ENCODE measurements at regions not wholly inside any gene's neighbourhood (a gene's known extent, or its start where the extent isn't known, plus 50 kb on each side); places are given as distances from the start of the nearest gene placed in this dataset.

DNA sequence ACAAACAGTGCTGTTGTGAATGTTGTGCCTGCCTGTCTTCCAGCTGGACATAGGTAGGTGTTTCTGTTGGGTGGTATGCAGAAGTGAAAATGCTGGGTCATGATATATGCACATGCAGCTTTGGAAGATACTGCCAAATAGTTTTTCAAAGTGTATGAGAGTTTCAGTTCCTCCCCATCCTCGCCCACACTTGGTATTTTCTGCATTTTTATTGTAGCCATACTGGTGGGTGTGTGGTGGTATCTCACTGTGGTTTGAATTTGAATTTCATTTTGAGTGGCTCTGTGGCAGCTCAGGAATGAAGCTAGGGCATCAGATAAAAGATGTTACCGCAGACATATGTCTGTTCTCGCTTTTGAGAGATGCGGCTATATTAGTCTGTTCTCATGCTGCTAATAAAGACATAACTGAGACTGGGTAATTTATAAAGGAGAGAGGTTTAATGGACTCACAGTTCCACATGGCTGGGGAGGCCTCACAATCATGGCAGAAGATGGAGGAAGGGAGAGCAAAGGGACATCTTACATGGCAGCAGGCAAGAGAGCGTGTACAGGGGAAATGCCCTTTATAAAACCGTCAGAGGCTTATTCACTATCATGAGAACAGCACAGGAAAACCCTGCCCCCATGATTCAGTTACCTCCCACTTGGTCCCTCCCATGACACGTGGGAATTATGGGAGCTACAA is 183.1 kb downstream of the CAND1 start:
- in situ Hi-C loops (cut with MboI; ENCODE audit: low sequenced_read_pairs): no loop called here

- in situ Hi-C loops (cut with MboI; ENCODE audit: low sequenced_read_pairs): no loop called here
These were observed 184.0 kb downstream of the CAND1 start for GRCh38 chr12:67453191-67453590.

DNA sequence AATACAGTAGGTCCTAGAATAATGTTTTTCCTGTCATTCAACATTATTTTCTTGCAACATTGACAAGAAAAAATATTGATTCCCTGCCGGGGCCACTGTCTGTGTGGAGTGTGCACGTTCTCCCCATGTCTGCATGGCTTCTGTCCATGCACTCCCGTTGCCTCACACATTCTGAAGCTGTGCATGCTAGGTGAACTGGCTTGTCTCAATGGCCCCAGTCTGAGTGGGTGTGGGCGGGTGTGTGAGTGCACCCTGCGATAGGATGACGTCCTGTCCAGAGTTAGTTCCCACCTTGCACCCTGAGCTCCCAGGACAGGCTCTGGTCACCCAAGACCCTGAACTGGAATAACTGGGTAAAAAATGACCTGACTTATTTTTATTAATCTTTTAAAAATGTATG is 186.1 kb downstream of the CAND1 start:
- in situ Hi-C loops (cut with MboI; ENCODE audit: low sequenced_read_pairs): no loop called here

DNA sequence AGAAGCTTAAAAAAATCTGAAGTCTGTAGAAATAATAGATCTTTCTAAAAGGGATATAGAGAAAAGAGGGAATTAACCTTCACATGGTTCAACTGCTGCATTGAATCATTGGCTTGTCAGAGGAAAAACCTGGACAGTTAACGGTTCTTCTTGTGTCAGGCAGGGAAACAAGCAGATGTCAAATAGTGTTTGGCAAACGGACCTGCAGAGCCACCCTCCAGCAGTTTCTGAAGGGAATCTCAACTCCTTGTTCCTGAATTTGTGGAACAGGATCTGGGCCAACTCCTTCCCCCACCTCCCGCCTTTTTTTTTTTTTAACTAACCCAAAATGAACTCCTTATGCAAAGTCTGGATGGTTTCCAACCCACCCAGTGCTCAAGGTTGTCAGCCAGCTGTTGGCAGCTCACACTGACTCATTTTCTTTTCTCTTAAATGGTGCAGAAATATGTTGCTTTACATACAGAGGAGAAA is 187.3 kb downstream of the CAND1 start:
- in situ Hi-C loops (cut with MboI; ENCODE audit: low sequenced_read_pairs): no loop called here

- in situ Hi-C loops (cut with MboI; ENCODE audit: low sequenced_read_pairs): no loop called here
These were observed 188.0 kb downstream of the CAND1 start for GRCh38 chr12:67457136-67457535.

- in situ Hi-C loops (cut with MboI; ENCODE audit: low sequenced_read_pairs): no loop called here
These were observed 188.9 kb downstream of the CAND1 start for GRCh38 chr12:67457778-67458665.

- in situ Hi-C loops (cut with MboI; ENCODE audit: low sequenced_read_pairs): no loop called here
These were observed 189.4 kb upstream of the DYRK2 start for GRCh38 chr12:67459173-67459572.

GRCh38 chr12:67459578-67459977 is 189.0 kb upstream of the DYRK2 start:
- in situ Hi-C loops (cut with MboI; ENCODE audit: low sequenced_read_pairs): no loop called here

DNA sequence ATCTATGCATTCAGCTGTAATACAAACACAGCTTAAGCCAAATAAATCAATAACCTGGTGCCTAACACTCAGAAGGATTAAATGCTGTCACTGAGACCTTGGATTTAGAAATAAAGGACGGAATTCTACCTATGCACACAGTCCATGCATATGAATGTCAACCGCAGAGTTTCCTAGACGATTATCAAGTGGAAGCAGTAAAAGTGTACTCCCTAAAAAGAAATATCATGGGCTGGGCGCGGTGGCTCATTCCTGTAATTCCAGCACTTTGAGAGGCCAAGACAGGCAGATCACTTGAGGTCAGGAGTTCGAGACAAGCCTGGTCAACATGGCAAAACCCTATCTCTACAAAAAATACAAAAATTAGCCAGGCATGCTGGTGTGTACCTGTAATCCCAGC is 188.2 kb upstream of the DYRK2 start:
- in situ Hi-C loops (cut with MboI; ENCODE audit: low sequenced_read_pairs): no loop called here

- in situ Hi-C loops (cut with MboI; ENCODE audit: low sequenced_read_pairs): no loop called here
These were observed 179.8 kb upstream of the DYRK2 start for GRCh38 chr12:67468549-67469245.

DNA sequence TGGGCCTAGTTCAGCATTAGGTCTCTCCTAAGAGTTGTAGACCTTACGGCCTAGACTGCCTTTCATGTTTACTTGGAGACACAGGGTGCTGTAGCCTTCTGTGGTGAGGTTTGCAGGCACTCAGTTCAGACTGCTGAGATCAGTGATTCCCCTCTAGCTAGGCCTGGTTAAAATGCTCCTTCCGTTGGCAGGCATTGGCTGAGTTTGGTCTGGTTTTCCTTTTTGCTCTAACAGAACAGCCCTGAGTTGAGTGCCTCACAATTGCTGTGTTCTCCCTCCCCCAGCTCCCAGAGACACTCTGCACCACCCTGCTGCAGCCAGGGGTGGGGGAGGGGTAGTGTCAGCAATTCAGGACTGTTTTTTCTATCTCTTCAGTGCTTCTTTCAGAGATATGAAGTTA is 178.9 kb upstream of the DYRK2 start:
- in situ Hi-C loops (cut with MboI; ENCODE audit: low sequenced_read_pairs): no loop called here

GRCh38 chr12:67471810-67472209 is 176.7 kb upstream of the DYRK2 start:
- in situ Hi-C loops (cut with MboI; ENCODE audit: low sequenced_read_pairs): no loop called here

DNA sequence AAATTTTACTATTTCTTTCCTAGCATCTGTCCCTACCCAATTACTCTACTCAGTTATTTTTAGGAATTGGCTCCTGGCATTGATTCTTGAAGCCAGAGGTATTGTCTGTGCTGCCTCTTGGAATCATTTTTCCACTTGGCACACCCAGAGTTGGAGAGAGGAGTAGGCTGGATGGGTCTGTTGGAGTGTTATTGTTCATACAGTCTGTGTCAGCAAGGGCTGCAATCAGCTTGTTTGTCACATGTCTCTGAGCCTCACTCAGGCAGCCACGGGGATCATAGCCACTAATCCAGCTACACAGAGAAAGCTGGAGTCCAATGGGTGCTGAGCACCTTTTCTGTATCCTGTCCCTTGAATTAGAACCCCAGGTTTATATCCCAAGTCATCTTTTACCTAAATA is 176.0 kb upstream of the DYRK2 start:
- in situ Hi-C loops (cut with MboI; ENCODE audit: low sequenced_read_pairs): no loop called here

- in situ Hi-C loops (cut with MboI; ENCODE audit: low sequenced_read_pairs): no loop called here
These were observed 173.5 kb upstream of the DYRK2 start for GRCh38 chr12:67474934-67475620.

DNA sequence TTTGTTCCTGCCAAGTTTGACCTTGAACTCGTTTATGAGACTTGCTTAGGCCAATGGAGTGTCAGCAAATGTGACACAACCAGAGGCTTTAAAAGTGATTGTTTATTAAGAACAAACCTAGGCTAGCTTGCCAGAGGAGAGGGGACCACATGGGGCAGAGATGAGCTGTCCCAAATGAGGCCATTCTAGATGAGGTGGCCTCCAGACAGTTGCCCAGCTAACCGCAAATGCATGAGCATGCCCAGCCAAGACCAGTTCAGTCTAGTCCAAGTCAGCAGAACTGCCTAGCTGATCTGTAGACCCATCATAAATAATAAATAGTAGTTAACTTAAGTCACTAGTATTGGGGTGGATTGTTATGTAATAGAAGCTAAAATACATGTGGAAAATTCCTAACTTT is 172.8 kb upstream of the DYRK2 start:
- in situ Hi-C loops (cut with MboI; ENCODE audit: low sequenced_read_pairs): no loop called here

GRCh38 chr12:67477681-67478265 is 170.8 kb upstream of the DYRK2 start:
- in situ Hi-C loops (cut with MboI; ENCODE audit: low sequenced_read_pairs): no loop called here

GRCh38 chr12:67482751-67483661 is 165.5 kb upstream of the DYRK2 start:
- in situ Hi-C loops (cut with MboI; ENCODE audit: low sequenced_read_pairs): no loop called here

DNA sequence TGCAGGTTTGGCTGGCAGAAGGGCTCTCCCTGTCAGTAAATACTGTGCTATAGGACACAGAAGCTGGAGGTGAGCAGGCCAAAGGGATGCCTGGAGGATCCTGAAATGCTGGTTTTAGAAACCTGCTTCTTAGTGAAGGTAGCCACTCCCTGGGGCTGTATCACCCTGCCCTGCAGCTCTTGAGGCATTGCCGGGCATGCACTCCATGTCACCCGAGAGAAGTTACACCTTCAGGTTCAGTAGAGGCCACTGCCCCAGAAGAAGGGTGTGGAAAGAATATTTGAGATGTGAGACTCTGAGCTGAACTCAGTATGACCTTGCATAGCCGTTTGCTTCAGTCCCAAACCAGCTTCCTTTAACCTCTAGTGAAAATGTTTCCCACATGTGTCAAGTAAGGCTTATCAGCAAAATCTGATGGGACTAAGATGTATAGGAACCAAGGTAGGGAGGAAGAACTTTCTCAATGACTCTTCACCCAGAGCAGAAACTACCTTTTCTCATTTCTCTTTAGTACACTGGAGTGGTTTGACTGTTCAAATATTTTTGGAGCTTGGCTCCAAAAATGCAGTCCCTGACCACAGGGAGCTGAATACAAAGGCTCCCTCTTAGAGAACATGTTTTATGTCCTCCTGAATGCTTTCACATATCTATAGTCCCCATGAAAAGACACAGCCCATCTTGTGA is 164.5 kb upstream of the DYRK2 start:
- in situ Hi-C loops (cut with MboI; ENCODE audit: low sequenced_read_pairs): no loop called here

Data from HL-60/S4 (cell line).